Activated CD4-positive, alpha-beta T cell treated with anti-CD3 and anti-CD28 coated beads, Interleukin-2, amount 10 ng/mL, durations not matched to agents 24 days and 14 days (primary cell): ENCODE measurements at regions not wholly inside any gene's neighbourhood (a gene's known extent, or its start where the extent isn't known, plus 50 kb on each side); places are given as distances from the start of the nearest gene placed in this dataset.

Experiments used
- DNase-seq: peaks from one replicate; pipeline ENCODE4 v3.0.0; 2022
- H3K27ac Mint-ChIP-seq: one replicate; pipeline ENCODE4 v1.8.0; 2022; ENCODE audit warnings: mild to moderate bottlenecking, mixed read lengths
- H3K27me3 Mint-ChIP-seq: one replicate; pipeline ENCODE4 v1.8.0; 2022; ENCODE audit warnings: mixed read lengths
- H3K36me3 Mint-ChIP-seq: one replicate; pipeline ENCODE4 v1.8.0; 2022; ENCODE audit warnings: low read depth, mild to moderate bottlenecking, mixed read lengths
- H3K4me1 Mint-ChIP-seq: one replicate; pipeline ENCODE4 v1.8.0; 2021; ENCODE audit warnings: mixed read lengths
- H3K4me3 Mint-ChIP-seq: one replicate; pipeline ENCODE4 v1.8.0; 2022; ENCODE audit warnings: mild to moderate bottlenecking, moderate library complexity, mixed read lengths
- H3K9me3 Mint-ChIP-seq: one replicate; pipeline ENCODE4 v1.8.0; 2021; ENCODE audit warnings: mixed read lengths
- intact Hi-C: fragments of 100-400 bp; cut with micrococcal nuclease; formaldehyde crosslinking; loops from one replicate; pipeline ENCODE4 v1.15.1; 2023

DNA sequence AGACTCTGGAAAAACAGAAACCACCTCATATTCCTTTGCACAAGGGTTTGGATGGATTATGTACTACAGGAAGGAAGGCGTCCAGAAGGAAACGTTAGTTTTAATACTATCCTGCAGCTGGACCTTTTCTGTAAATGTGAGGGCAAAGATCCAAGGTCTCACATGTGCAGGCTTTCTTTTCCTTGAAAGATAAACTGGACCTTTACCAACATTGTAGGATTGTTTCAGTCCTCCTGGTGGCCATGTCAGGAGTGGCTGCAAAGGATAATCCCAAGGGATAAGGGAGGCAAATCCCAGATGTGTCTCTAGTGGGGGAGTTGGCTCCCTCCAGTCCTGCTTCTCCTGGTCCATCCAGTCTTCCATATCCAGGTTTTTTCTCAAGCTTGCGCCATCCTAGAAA, 397.5 kb downstream of the HTR1A start:
- Mint-ChIP-seq H3K9me3 (peaks cover 8% of the 10 kb centered on the region), H3K27me3 (no peaks in the 10 kb centered on the region), H3K4me1 (no peaks in the 10 kb centered on the region), H3K27ac (no peak overlapping the region), H3K4me3 (no peak overlapping the region), H3K36me3 (no peaks in the 10 kb centered on the region)
- intact Hi-C loops, result no loop called here
- DNase-seq, result no peak

DNA sequence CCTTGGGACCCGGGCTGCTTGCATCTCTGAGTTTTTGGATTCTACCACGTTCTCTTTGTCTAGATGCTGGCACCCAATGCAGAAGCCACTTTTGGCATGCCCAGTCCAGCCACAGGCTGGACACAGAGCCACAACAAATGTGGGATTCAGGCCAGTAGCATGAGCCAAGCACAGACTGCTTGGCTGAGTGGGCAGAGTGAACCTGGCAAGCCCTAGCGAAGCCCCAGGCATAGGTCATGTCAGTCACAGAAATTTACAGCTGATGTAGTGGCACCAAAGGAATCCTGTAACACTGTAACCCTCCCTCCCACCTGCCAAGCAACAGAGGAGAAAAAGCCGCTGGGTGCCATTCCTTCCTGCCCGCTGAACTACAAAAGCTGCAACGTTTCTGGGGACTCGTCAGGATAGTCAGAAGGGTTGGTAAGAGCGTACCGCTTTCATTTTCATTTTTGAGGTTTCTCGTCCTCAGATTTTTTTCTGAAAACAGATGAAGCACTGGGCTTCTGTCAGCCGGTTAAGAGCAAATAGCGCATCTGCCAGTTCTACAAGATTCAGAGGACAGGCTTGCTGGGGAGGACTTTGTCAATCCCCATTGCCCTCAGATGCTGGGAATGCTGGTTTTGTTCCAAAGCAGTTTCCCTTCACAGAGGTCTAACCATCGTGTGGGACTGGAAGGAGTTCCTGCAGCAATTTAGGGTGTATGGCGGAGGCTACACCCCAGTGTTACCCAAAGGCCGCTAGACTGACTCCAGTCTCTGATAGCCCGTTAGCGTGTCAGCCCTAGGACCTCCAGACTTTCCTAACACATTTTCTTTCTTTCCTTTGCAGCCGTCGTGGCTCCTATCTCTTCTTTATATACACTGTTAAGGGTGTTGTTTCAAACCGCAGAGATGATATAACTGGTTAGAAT, 399.0 kb downstream of the HTR1A start:
- no peak overlapping the region for H3K27ac Mint-ChIP-seq
- H3K9me3 Mint-ChIP-seq, result peaks cover 10% of the 10 kb centered on the region
- H3K4me3 Mint-ChIP-seq, result no peak overlapping the region
- intact Hi-C loops, result no loop called here
- no peaks in the 10 kb centered on the region for H3K27me3 Mint-ChIP-seq
- no peaks in the 10 kb centered on the region for H3K36me3 Mint-ChIP-seq
- no peak for DNase-seq
- H3K4me1 Mint-ChIP-seq, result no peaks in the 10 kb centered on the region

DNA sequence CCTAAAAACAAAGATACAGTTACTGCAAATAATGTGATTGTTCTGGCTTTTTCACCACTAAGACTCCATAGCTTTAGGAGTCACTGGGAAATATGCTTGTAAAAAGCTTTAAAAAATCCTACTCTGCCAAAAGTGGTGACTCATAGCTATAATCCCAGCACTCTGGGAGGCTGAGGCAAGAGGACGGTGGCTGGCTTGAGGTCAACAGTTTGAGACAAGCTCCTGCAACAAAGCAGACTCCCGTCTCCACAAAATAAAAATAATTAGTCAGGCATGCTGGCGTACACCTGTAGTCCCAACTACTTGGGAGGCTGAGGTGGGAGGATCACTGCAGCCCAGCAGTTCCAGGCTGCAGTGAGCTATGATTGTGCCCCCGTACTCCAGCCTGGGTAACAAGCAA, 406.4 kb downstream of the HTR1A start:
- no peak overlapping the region for H3K4me3 Mint-ChIP-seq
- no peak for DNase-seq
- H3K9me3 Mint-ChIP-seq, result peaks cover 8% of the 10 kb centered on the region
- H3K4me1 Mint-ChIP-seq, result no peaks in the 10 kb centered on the region
- H3K27me3 Mint-ChIP-seq, result no peaks in the 10 kb centered on the region
- intact Hi-C loops, result no loop called here
- no peaks in the 10 kb centered on the region for H3K36me3 Mint-ChIP-seq
- no peak overlapping the region for H3K27ac Mint-ChIP-seq

DNA sequence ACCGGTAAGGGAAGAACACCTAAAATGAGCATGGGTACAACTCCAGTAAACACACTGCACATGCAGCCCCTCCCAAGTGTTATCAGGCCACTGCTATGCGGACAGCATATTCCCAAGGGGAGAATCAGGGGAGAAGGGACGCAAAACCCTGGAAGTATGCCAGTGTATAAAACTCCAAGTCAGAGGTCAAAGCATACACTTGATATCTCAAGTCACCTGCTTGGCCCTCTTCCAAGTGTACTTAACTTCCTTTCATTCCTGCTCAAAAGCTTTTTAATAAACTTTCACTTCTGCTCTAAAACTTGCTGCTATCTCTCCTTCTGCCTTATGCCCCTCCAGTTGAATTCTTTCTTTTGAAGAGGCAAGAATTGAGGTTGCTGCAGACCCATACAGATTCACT, 408.1 kb downstream of the HTR1A start:
- H3K9me3 Mint-ChIP-seq, result no peaks in the 10 kb centered on the region

DNA sequence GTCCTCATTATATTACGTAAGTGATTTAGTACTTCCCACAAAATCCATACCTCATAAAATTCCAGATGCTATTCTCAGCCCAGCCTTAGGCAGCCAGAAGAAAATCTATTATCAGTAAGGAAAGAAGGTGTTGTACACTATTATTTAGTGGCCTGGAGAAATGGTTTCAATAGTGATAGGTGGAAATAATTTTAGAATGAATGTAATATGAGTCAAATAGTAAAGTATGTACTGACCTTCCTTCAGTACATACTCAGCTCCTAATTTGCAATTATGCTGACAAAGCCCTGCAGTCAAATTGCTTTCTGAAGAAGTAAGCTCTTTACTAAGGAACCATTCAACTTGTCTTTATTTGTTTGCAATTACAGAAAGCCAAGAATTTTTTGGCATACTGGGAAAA, 409.2 kb downstream of the HTR1A start:
- no peak for DNase-seq
- Mint-ChIP-seq H3K9me3 (no peaks in the 10 kb centered on the region), H3K4me3 (no peak overlapping the region), H3K4me1 (no peaks in the 10 kb centered on the region), H3K27me3 (no peaks in the 10 kb centered on the region), H3K36me3 (no peaks in the 10 kb centered on the region), H3K27ac (no peak overlapping the region)
- intact Hi-C loops, result no loop called here

More for the DNA sequence above, 408.1 kb downstream of the HTR1A start:
- Mint-ChIP-seq H3K4me3 (no peak overlapping the region), H3K4me1 (no peaks in the 10 kb centered on the region), H3K27me3 (no peaks in the 10 kb centered on the region), H3K36me3 (no peaks in the 10 kb centered on the region), H3K27ac (no peak overlapping the region)
- no peak for DNase-seq
- intact Hi-C loops, result no loop called here

DNA sequence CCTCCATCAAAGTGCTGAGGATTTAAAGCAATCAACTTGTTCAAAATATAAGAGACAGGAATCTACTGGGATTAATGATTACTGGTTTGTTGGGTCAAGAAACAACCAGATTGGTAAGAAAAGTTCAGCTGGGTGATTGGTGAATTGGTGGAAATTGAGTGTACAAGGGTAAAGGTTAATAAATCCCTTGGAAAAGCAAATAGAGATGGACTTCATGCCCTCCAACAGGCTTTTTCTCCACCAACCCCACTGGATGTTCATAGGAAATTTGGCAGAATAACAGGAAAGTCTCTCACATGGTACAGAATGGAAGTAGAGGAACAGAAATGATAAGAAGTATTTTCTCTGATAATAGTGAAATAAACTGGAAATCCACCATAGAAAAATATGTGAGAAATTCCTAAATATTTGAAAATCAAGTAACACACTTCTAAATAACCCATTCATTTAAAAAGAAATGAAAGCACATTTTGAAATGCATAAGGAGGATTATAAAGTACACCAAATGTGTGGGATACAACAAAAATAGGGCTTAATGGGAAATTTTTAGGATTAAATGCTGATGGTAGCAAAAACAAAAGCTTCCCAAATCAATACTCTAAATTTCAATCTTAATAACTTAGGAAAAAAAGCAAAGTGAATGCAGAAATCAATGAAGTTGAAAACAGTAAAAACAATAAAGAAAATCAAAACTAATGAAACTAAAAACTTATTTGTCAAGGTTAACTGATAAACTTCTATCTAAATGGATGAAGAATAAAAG, 426.2 kb downstream of the HTR1A start:
- Mint-ChIP-seq H3K27me3 (no peaks in the 10 kb centered on the region), H3K4me1 (no peaks in the 10 kb centered on the region), H3K27ac (no peak overlapping the region), H3K36me3 (no peaks in the 10 kb centered on the region), H3K9me3 (peaks cover 3% of the 10 kb centered on the region), H3K4me3 (no peak overlapping the region)
- intact Hi-C loops, result no loop called here
- DNase-seq, result no peak

DNA sequence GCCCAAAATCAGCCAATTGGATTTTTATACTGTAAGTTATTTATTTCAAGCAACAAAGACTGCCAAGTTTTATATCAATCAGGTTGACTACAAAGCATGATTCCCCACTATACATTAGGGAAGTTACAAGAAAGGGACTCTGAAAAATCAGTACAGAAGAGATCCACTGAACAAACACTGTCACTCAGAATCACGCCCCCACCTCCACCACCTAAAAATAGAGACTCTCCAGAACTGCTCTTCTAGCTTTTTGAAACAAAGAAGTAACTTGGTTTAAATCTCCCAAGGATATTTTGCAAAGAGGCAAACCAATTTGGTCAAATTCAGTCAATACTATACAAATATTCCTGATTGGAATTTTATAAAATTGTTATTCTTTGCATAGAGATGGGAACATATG, 438.0 kb downstream of the HTR1A start:
- no peaks in the 10 kb centered on the region for H3K4me1 Mint-ChIP-seq
- no peaks in the 10 kb centered on the region for H3K9me3 Mint-ChIP-seq
- no peak overlapping the region for H3K27ac Mint-ChIP-seq
- intact Hi-C loops, result no loop called here
- no peak for DNase-seq
- H3K4me3 Mint-ChIP-seq, result no peak overlapping the region
- H3K36me3 Mint-ChIP-seq, result no peaks in the 10 kb centered on the region
- no peaks in the 10 kb centered on the region for H3K27me3 Mint-ChIP-seq

DNA sequence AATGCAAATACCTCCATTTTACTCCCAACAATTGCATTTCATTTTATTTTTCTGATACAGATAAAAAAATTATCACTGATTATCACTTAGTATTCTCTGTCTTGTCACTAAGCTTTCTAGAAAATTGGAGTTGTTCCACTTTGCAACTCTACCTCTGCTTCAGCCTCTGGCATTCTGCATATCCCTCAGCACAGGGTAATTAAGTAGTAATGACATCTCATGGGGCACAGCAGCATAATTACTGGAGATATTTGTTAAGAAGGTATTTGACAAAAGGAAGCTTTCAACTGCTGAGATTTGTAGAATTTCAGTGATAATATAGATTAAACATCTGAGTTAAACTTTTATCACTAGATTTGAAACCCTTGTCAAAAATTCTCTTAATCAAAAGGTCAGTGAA, 446.2 kb downstream of the HTR1A start:
- H3K9me3 Mint-ChIP-seq, result peaks cover 15% of the 10 kb centered on the region
- no peak overlapping the region for H3K27ac Mint-ChIP-seq
- no peaks in the 10 kb centered on the region for H3K36me3 Mint-ChIP-seq
- no peaks in the 10 kb centered on the region for H3K27me3 Mint-ChIP-seq
- no peak for DNase-seq
- no peak overlapping the region for H3K4me3 Mint-ChIP-seq
- intact Hi-C loops, result no loop called here
- H3K4me1 Mint-ChIP-seq, result no peaks in the 10 kb centered on the region

DNA sequence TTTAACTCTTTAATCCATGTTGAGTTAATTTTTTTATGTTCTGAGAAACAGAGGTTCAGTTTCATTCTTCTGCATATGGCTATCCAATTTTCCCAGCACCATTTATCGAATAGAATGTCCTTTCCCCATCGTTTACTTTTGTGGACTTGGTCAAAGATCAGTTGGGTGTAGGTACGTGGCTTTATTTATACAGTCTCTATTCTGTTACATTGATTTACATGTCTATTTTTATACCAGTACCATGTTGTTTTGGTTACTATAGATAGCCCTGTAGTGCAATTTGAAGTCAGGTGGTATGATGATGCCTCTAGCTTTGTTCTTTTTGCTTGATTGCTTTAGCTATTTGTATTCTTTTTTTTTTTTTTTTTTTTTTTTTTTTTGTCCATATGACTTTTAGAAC, 462.0 kb downstream of the HTR1A start:
- Mint-ChIP-seq H3K27ac (no peak overlapping the region), H3K36me3 (no peaks in the 10 kb centered on the region), H3K4me1 (no peaks in the 10 kb centered on the region)

DNA sequence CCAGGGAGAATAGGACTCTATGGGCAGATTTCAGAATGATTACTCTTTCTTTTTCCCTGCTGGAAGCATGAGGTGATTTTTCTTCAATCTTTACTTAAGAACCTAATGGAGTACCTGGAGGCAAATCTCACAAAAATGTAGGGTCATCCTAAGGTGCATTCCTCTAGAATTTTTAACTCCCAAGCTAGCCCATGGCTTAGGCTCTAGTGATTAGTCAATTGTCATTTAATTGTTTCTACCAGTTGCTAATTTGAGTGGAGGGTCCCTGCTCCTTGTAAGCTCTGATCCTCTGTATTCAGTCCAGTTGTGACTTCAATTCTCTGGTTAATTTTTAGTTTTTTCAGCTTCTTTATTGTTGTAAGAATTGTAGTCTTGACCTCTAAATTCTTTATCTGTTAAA, 467.0 kb downstream of the HTR1A start:
- Mint-ChIP-seq H3K36me3 (no peaks in the 10 kb centered on the region), H3K4me1 (no peaks in the 10 kb centered on the region), H3K27me3 (no peaks in the 10 kb centered on the region), H3K9me3 (no peaks in the 10 kb centered on the region), H3K4me3 (no peak overlapping the region), H3K27ac (no peak overlapping the region)
- no peak for DNase-seq
- intact Hi-C loops, result no loop called here

More for the DNA sequence above, 462.0 kb downstream of the HTR1A start:
- H3K27me3 Mint-ChIP-seq, result no peaks in the 10 kb centered on the region
- no peak for DNase-seq
- intact Hi-C loops, result no loop called here
- no peak overlapping the region for H3K4me3 Mint-ChIP-seq
- no peaks in the 10 kb centered on the region for H3K9me3 Mint-ChIP-seq

DNA sequence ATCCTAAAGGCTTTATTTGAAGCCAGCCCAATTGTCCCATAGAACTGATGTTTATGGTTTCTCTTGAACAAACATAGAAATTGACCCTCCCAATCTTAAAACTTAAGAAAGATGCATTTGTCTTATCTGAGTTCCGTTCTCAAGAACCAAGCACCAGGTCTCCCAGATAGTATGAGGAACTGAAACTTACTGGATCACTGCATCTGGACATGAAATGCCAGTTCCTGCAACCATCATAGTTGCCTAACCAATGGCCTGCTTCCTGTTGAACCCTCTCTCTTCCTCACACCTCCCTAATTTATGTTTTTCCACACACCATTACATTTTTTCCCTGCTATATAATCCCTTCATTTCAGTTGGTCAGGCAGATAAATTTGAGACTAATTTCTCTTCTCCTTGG, 478.9 kb downstream of the HTR1A start:
- Mint-ChIP-seq H3K4me3 (no peak overlapping the region), H3K27ac (no peak overlapping the region), H3K9me3 (no peaks in the 10 kb centered on the region), H3K36me3 (no peaks in the 10 kb centered on the region), H3K4me1 (no peaks in the 10 kb centered on the region), H3K27me3 (no peaks in the 10 kb centered on the region)
- DNase-seq, result no peak
- intact Hi-C loops, result no loop called here

DNA sequence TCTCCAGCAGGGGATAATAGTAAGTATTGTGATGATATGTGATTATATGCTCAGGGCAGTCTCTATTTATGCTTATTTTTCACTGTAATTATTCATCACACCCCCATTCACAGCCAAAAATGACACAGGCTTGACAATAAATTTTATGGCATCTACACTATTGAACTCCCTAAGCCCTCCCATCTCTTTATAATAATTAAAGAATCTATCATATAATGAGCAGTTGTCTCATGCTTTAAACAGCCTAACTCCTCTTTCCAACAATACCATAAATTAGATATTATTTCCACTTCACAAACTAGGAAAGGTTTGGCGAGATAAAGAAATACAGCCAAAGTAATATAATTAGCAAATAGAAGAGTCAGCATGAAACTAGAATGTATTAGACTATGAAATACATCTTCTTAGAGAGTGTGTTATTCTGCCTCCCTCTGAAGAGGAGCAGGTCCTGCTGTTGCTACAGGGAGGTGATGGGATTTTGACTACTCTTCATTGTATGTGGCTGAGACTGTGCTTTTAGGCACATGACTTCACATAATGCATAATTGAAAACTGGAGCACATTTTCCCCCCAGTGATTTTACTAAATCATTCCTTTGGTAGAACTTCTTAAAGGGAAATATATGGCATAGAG, 488.8 kb downstream of the HTR1A start:
- DNase-seq, result no peak
- Mint-ChIP-seq H3K4me1 (no peaks in the 10 kb centered on the region), H3K27ac (no peak overlapping the region), H3K4me3 (no peak overlapping the region), H3K9me3 (no peaks in the 10 kb centered on the region), H3K27me3 (no peaks in the 10 kb centered on the region), H3K36me3 (no peaks in the 10 kb centered on the region)
- intact Hi-C loops, result no loop called here

DNA sequence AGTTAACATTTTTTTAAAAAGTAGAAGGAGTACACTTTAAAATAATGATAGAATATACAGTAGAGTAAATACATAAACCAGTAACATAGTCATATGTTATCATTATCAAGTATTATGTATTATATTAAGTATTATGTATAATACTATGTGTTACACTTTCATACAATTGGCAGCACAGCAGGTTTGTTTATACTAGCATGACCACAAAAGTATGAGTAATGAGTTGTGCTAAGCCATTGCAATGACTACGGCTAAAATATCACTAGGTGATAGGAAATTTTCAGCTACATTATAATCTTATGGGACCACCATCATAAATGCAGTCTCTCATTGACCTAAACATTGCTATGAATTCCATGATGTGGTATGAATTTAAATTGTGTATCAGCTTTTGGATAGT, 506.0 kb downstream of the HTR1A start:
- Mint-ChIP-seq H3K36me3 (no peaks in the 10 kb centered on the region), H3K9me3 (no peaks in the 10 kb centered on the region), H3K27me3 (no peaks in the 10 kb centered on the region), H3K4me1 (no peaks in the 10 kb centered on the region), H3K4me3 (no peak overlapping the region), H3K27ac (no peak overlapping the region)
- intact Hi-C loops, result no loop called here
- DNase-seq, result no peak

DNA sequence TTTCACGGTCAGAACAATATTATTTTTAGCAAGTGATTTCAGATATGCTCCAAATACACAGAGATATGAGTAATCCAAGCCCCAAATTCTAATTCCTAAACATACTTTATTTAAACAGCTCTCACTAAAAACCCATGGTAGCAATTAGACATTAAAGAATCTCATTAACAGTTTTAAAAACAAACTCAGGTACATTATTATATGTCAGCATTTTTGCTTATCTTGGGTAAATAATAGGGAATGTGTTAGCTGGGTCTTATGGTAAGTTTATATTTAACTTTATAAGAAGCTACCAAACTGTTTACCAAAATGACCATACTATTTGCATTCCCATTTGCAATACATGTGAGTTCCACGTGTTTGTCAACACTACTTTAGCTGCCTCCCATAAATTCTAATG, 511.1 kb downstream of the HTR1A start:
- no peaks in the 10 kb centered on the region for H3K36me3 Mint-ChIP-seq
- H3K4me1 Mint-ChIP-seq, result no peaks in the 10 kb centered on the region
- intact Hi-C loops, result no loop called here
- H3K9me3 Mint-ChIP-seq, result no peaks in the 10 kb centered on the region
- no peak overlapping the region for H3K27ac Mint-ChIP-seq
- H3K4me3 Mint-ChIP-seq, result no peak overlapping the region
- no peaks in the 10 kb centered on the region for H3K27me3 Mint-ChIP-seq
- no peak for DNase-seq
